Esophagus squamous epithelium (tissue), 4 donors: ENCODE measurements at regions not wholly inside any gene's neighbourhood (a gene's known extent, or its start where the extent isn't known, plus 50 kb on each side); places are given as distances from the start of the nearest gene placed in this dataset.
"Not testable (repeated sequence)": the region's sequence is repeated elsewhere in the genome, so short reads cannot be mapped to it uniquely, and the experiment has no call there.

Experiments
- POLR2A ChIP-seq, 4 donors: fragments of 450-650 bp; IDR thresholded peaks; one replicate each; pipeline ENCODE4 v1.6.1; 2017; ENCODE audit warnings: antibody characterized with exemption in 4 of 4, mild to moderate bottlenecking in 4 of 4, moderate library complexity in 3 of 4
- TF ChIP-seq, protein P1 (sequence below), 6 experiments: fragments of 450-650 bp in 4 of 6; fragments of 200-600 bp in 2 of 6; sonication (generic) in 2 of 6; IDR thresholded peaks; one replicate each; pipeline ENCODE4 v1.5.1; 2016 to 2019; ENCODE audit warnings: antibody characterized with exemption in 6 of 6, mild to moderate bottlenecking in 4 of 6, moderate library complexity in 4 of 6

DNA sequence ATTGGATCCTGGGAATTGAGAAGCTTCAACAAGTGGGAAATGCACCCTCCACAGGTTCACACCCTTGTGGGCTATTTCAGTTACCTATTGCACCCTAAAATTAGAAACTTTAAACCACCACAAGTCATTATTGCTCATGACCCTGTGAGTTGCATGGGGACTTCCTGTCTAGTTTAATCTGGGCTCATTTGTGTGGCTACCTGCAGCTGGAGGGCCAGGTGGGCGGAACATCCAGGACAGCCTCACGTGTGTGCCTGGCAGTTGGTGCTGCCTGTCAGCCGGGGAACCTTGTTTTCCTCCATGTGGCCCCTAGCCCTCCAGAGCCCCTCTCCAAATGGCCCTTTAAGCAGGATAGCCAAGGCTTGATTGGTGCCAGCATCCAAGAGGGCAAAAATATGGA, 128.5 kb upstream of the ROPN1B start:
- TF ChIP-seq POLR2A (IDR thresholded peaks at IDR 0.05) = not testable (repeated sequence)
- TF ChIP-seq, protein P1, sequence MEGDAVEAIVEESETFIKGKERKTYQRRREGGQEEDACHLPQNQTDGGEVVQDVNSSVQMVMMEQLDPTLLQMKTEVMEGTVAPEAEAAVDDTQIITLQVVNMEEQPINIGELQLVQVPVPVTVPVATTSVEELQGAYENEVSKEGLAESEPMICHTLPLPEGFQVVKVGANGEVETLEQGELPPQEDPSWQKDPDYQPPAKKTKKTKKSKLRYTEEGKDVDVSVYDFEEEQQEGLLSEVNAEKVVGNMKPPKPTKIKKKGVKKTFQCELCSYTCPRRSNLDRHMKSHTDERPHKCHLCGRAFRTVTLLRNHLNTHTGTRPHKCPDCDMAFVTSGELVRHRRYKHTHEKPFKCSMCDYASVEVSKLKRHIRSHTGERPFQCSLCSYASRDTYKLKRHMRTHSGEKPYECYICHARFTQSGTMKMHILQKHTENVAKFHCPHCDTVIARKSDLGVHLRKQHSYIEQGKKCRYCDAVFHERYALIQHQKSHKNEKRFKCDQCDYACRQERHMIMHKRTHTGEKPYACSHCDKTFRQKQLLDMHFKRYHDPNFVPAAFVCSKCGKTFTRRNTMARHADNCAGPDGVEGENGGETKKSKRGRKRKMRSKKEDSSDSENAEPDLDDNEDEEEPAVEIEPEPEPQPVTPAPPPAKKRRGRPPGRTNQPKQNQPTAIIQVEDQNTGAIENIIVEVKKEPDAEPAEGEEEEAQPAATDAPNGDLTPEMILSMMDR (IDR thresholded peaks at IDR 0.05) = not testable (repeated sequence)
